ENCODE measurements at regions not wholly inside any gene's neighbourhood (a gene's known extent, or its start where the extent isn't known, plus 50 kb on each side); places are given as distances from the start of the nearest gene placed in this dataset.

- CTCF ChIA-PET, result interaction anchor here (1.1 kb wide), 1 partner anchor 32 kb away, joined by 3 read pairs; no protein-coding TSS in a partner anchor
These were observed 108.1 kb upstream of the ZNF746 start for GRCh38 chr7:149605696-149606095.

More at GRCh38 chr7:149605696-149606095, 108.1 kb upstream of the ZNF746 start:
- Histone ChIP-seq H3K9me3 (replicated peaks; ENCODE audit: control insufficient read depth, insufficient read depth, low read length) (no peaks in the 10 kb centered on the region), H3K27me3 (ENCODE audit: control insufficient read depth in 2 of 2, insufficient read depth in 2 of 2, low read length in 2 of 2) (no peaks in the 10 kb centered on the region), H4K20me1 (replicated peaks; ENCODE audit: control insufficient read depth, extremely low read depth, insufficient read depth, low read length) (no peaks in the 10 kb centered on the region), H3K4me3 (replicated peaks in 1 of 3; ENCODE audit: insufficient read depth in 1 of 3, low read depth in 1 of 3, low read length in 3 of 3) (no peak overlapping the region), H3K9me1 (replicated peaks; ENCODE audit: control insufficient read depth, extremely low read depth, insufficient read depth, low read length) (peaks cover 4% of the 10 kb centered on the region), H2AFZ (ENCODE audit: low read depth, low read length) (no peak overlapping the region), H3K9ac (replicated peaks; ENCODE audit: extremely low read depth, insufficient read depth, low read length) (no peak overlapping the region), H3K36me3 (ENCODE audit: control insufficient read depth in 2 of 2, extremely low read depth in 1 of 2, insufficient read depth in 2 of 2, low read length in 2 of 2) (peaks cover 7 to 10% of the 10 kb centered on the region in 2 experiments), H3K27ac (ENCODE audit: insufficient read depth, low read depth, low read length) (no peak overlapping the region), H3K4me1 (ENCODE audit: control insufficient read depth, extremely low read depth, insufficient read depth, low read length) (no peaks in the 10 kb centered on the region), H3K4me2 (ENCODE audit: insufficient read depth, low read length) (no peak overlapping the region), H3K79me2 (ENCODE audit: control insufficient read depth, insufficient read depth, low read length) (no peaks in the 10 kb centered on the region)
- POLR2A ChIA-PET, result no interaction called here
- DNase-seq (ENCODE audit: low read depth, low spot score) (no peak), FAIRE-seq (no peak)
- dilution Hi-C loops (cut with MboI; ENCODE audit: extremely low pct_ligation_motif_present, low sequenced_read_pairs) (no loop called here), intact Hi-C loops (cut with micrococcal nuclease) (no loop called here)
- TF ChIP-seq POLR2A (IDR thresholded peaks at IDR 0.05; ENCODE audit: low read depth, low read length) (no peak), EZH2 (IDR thresholded peaks at IDR 0.05; ENCODE audit: borderline replicate concordance, low read depth, low read length, severe bottlenecking) (no peak), GATA2 (IDR thresholded peaks at IDR 0.05; ENCODE audit: insufficient read depth, insufficient read length, low read depth, low read length) (no peak), MYC (IDR thresholded peaks at IDR 0.05; ENCODE audit: low read depth, low read length) (no peak), POLR2AphosphoS5 (IDR thresholded peaks at IDR 0.05; ENCODE audit: insufficient read depth, low read depth, low read length) (no peak), JUN (IDR thresholded peaks at IDR 0.05; ENCODE audit: borderline replicate concordance, insufficient read depth, insufficient read length, low read depth) (no peak), MAX (IDR thresholded peaks at IDR 0.05; ENCODE audit: insufficient read depth, insufficient read length) (no peak), FOS (IDR thresholded peaks at IDR 0.05; ENCODE audit: borderline replicate concordance, insufficient read depth, low read length) (no peak)
- TF ChIP-seq, protein P1, sequence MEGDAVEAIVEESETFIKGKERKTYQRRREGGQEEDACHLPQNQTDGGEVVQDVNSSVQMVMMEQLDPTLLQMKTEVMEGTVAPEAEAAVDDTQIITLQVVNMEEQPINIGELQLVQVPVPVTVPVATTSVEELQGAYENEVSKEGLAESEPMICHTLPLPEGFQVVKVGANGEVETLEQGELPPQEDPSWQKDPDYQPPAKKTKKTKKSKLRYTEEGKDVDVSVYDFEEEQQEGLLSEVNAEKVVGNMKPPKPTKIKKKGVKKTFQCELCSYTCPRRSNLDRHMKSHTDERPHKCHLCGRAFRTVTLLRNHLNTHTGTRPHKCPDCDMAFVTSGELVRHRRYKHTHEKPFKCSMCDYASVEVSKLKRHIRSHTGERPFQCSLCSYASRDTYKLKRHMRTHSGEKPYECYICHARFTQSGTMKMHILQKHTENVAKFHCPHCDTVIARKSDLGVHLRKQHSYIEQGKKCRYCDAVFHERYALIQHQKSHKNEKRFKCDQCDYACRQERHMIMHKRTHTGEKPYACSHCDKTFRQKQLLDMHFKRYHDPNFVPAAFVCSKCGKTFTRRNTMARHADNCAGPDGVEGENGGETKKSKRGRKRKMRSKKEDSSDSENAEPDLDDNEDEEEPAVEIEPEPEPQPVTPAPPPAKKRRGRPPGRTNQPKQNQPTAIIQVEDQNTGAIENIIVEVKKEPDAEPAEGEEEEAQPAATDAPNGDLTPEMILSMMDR (IDR thresholded peaks at IDR 0.05; ENCODE audit: extremely low read depth in 1 of 2, insufficient read depth in 1 of 2, low read depth in 1 of 2, low read length in 2 of 2), result no peak
- BruUV-seq (replicated peaks), result no TSS peak
